GM12865 (cell line): ENCODE measurements at regions not wholly inside any gene's neighbourhood (a gene's known extent, or its start where the extent isn't known, plus 50 kb on each side); places are given as distances from the start of the nearest gene placed in this dataset.

Experiments used
- DNase-seq: peaks from one replicate; pipeline ENCODE4 v3.0.0; 2010; ENCODE audit warnings: low read depth
- H3K4me3 ChIP-seq: 2 replicates; pipeline ENCODE4 v1.5.1; 2011; ENCODE audit warnings: mild to moderate bottlenecking, low read depth, low read length, control low read depth
- TF ChIP-seq, protein P1 (sequence below): IDR thresholded peaks from 2 replicates; pipeline ENCODE4 v1.5.1; 2011; ENCODE audit warnings: low read length, control low read depth, low read depth, inconsistent platforms; ENCODE audit not compliant: insufficient read depth; ENCODE audit errors: missing control alignments

DNA sequence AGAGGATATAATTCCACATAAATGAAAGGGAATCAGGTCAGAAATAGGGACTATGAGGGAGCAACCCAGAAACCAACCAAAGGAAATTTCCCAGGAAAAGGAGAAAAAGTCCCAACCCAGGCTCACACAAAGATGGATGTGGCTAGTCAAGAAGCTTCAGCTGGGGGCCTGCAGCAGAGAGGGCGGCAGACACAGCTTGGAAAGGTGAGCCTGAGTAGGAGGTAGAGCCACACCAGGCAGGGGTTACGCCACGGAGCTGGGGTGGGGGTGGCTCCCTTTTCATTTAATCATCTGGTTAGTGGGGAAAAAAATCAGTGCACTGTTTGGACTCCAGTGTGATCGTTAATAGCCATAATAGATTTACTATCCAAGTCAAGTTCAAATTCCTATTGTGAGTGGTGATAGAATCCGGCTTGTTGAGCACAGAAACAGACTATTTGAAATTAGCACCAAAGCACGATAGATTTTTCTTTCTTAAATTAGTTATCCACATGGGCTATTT lies 220.6 kb downstream of the TPBG start:
- DNase-seq, result no peak
- TF ChIP-seq, protein P1, sequence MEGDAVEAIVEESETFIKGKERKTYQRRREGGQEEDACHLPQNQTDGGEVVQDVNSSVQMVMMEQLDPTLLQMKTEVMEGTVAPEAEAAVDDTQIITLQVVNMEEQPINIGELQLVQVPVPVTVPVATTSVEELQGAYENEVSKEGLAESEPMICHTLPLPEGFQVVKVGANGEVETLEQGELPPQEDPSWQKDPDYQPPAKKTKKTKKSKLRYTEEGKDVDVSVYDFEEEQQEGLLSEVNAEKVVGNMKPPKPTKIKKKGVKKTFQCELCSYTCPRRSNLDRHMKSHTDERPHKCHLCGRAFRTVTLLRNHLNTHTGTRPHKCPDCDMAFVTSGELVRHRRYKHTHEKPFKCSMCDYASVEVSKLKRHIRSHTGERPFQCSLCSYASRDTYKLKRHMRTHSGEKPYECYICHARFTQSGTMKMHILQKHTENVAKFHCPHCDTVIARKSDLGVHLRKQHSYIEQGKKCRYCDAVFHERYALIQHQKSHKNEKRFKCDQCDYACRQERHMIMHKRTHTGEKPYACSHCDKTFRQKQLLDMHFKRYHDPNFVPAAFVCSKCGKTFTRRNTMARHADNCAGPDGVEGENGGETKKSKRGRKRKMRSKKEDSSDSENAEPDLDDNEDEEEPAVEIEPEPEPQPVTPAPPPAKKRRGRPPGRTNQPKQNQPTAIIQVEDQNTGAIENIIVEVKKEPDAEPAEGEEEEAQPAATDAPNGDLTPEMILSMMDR, result no peak
- H3K4me3 ChIP-seq, result peak overlapping the region; percentile 51

DNA sequence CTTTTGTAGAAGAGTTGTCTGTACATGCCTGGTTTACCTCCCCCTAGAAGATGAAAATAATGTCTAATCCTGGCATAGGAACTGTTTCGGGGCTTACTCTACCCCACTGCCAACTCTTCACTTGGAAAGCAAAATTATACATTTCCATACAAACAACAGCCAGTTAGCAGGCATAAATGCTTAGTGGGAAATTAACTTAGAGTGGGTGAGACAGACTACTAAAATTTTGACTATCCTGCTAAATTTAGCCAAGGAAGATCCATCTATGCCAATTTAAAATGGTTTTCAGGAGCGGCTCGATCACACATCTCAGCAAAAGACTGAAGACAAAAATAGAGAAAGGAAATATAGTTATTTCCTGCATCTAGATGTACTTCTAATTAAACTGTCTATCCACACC lies 221.2 kb downstream of the TPBG start:
- H3K4me3 ChIP-seq, result peak overlapping the region; percentile 51
- TF ChIP-seq, protein P1, result no peak
- DNase-seq, result no peak

DNA sequence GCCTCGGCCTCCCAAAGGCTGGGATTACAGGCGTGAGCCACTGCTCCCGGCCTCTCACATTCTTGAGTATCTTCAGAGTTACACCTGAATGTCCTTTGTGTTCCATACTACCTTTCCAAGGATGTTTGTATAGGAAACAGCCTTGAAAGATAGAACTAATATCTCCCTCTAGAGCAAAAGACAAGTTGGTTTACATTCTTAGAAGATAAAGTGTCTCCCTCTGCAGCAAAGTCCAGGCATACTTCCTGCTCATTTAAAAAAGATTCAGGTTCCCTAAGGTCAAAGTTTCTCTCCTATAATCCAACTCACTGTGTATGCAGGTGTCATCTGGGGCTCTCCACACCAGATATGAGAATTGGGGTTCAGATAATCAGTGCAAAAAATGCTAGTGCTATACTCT lies 224.4 kb downstream of the TPBG start:
- TF ChIP-seq, protein P1, result no peak
- H3K4me3 ChIP-seq, result no peak overlapping the region
- no peak for DNase-seq

DNA sequence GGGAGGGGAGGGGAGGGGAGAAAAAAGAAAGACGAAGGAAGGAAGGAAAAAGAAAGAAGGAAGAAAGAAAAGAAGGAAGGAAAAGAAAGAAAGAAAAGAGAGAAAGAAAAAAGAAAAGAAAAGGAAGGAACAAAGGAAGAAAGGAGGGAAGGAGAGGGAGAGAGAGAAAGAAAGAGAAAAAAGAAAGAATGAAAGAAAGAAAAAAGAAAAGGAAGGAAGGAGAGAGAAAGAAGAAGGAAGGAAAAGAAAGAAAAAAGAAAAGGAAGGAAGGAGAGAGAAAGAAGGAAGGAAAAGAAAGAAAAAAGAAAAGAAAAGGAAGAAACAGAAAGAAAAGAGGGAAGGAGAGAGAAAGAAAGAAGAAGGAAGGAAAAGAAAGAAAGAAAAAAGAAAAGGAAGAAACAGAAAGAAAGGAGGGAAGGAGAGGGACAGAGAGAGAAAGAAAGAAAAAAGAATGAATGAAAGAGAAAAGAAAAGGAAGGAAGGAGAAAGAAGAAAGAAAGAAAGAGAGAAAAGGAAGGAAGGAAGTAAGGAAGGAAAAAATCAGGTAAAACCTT lies 225.3 kb downstream of the TPBG start:
- no peak overlapping the region for H3K4me3 ChIP-seq
- DNase-seq, result no peak
- TF ChIP-seq, protein P1, result no peak

DNA sequence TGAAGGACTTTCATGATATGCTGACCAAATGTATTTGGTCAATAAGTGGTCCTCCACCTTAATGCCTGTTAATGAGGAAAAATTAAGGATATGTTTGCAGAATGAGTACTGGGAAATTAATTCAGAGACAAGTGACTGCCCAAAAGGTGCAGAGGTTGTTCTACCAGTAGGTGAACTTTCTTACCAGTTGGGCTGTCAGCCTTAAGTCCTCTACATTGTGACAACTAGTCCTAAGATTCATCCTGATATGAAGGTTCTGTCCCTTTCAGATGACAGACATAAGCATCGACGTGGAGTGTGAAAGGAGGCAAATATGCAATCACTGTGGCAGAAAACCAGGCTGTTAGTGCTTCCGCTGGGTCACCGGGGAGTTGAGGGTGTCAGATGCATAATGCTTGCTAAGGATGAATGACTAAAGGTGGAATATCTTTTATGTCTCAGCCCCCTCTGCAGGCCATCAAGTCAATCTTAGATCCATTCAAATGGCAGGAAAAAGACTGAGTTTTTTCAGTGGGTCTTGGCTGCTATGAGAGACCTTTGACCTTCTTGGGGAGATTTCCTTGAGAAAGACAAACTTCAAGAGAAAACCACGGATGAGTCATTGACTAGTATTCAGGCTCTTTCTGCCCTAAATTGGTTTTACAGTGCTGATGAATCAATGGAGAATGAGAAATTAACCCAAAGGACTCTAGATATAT lies 226.0 kb downstream of the TPBG start:
- TF ChIP-seq, protein P1, result peak; percentile 43
- no peak overlapping the region for H3K4me3 ChIP-seq
- peak; percentile 85 for DNase-seq

DNA sequence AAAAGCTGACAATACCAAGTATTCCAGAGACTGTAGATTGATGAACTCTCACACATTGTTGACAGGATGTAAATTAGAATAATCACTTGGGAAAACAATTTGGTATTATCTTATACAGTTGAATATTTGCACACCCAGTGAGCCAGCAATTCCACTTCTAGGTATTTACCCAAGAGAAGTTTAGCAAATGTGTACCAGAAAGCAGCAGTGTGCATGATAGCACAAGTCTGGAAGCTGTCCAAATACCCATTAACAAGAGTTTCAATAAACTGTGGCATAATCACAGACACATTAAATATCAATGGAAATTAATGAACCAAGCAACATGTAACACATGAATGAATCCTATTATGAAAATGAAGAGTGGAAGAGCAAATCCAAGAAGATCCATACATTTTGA lies 233.6 kb downstream of the TPBG start:
- no peak overlapping the region for H3K4me3 ChIP-seq
- DNase-seq, result no peak
- TF ChIP-seq, protein P1, result no peak
